ENCODE measurements at regions not wholly inside any gene's neighbourhood (a gene's known extent, or its start where the extent isn't known, plus 50 kb on each side); places are given as distances from the start of the nearest gene placed in this dataset.

- no peak for TF ChIP-seq CTCF (IDR thresholded peaks at IDR 0.05)
- TF ChIP-seq POLR2A (IDR thresholded peaks at IDR 0.05): no peak
Measured at GRCh38 chr3:99355465-99355864, 282.9 kb upstream of the COL8A1 start.
